Gastrocnemius medialis (tissue), 4 donors: ENCODE measurements at regions not wholly inside any gene's neighbourhood (a gene's known extent, or its start where the extent isn't known, plus 50 kb on each side); places are given as distances from the start of the nearest gene placed in this dataset.

Experiments used
- ATAC-seq, 2 donors: fragments of 150-250 bp; one replicate each; pipeline ENCODE4 v1.9.1; 2016
- DNase-seq, 2 donors: peaks; one replicate each; pipeline ENCODE4 v3.0.0-alpha.2; 2019
- H3K27ac ChIP-seq, 4 donors: fragments of 200-600 bp; sonication (generic); 1 replicate in 1 of 4; 2 replicates in 3 of 4; pipeline ENCODE4 v1.5.1; 2016 to 2018; ENCODE audit warnings: mild to moderate bottlenecking in 2 of 4, moderate library complexity in 1 of 4
- H3K27me3 ChIP-seq, 3 donors: fragments of 200-600 bp; sonication (generic) in 2 of 3; 1 replicate in 1 of 3; 2 replicates in 2 of 3; pipeline versions ENCODE4 v1.5.1 to v1.6.0; 2016 to 2019; ENCODE audit warnings: mild to moderate bottlenecking in 1 of 3, moderate library complexity in 1 of 3
- H3K36me3 ChIP-seq, 2 donors: fragments of 200-600 bp; sonication (generic) in 1 of 2; one replicate each; pipeline ENCODE4 v1.5.1; 2017 to 2018
- H3K4me1 ChIP-seq, 2 donors: fragments of 200-600 bp; sonication (generic) in 1 of 2; one replicate each; pipeline ENCODE4 v1.5.1; 2016 to 2017; ENCODE audit warnings: mild to moderate bottlenecking in 2 of 2
- H3K4me3 ChIP-seq, 4 donors: fragments of 200-600 bp; sonication (generic) in 3 of 4; 1 replicate in 1 of 4; 2 replicates in 3 of 4; pipeline ENCODE4 v1.5.1; 2016 to 2019; ENCODE audit warnings: mild to moderate bottlenecking in 2 of 4
- H3K9me3 ChIP-seq, 3 donors: fragments of 200-600 bp; sonication (generic) in 2 of 3; 1 replicate in 1 of 3; 2 replicates in 2 of 3; pipeline ENCODE4 v1.5.1; 2016 to 2019
- CTCF ChIP-seq, 5 experiments: fragments of 450-650 bp in 3 of 5; fragments of 200-600 bp in 2 of 5; sonication (generic) in 2 of 5; IDR thresholded peaks in 4 of 5; conservative IDR thresholded peaks in 1 of 5; 1 replicate in 4 of 5; 2 replicates in 1 of 5; pipeline ENCODE4 v1.5.1; 2016 to 2019; ENCODE audit warnings: antibody characterized with exemption in 5 of 5, mild to moderate bottlenecking in 3 of 5, moderate library complexity in 3 of 5
- POLR2A ChIP-seq, 2 donors: fragments of 450-650 bp; IDR thresholded peaks; one replicate each; pipeline ENCODE4 v1.6.1; 2017; ENCODE audit warnings: antibody characterized with exemption in 2 of 2, mild to moderate bottlenecking in 2 of 2, moderate library complexity in 2 of 2
- in situ Hi-C, 4 donors: fragments of 200-750 bp; cut with MboI; loops; one replicate each; pipeline versions ENCODE4 v1.15.0 to v1.8.0; 2017; ENCODE audit warnings: low sequenced_read_pairs in 4 of 4
- intact Hi-C: fragments of 100-400 bp; cut with DNase I; formaldehyde crosslinking; loops from one replicate; pipeline ENCODE4 v1.15.1; 2023; ENCODE audit warnings: low total_unique reads

GRCh38 chr3:186457236-186457635 lies 86.9 kb downstream of the CRYGS start:
- Histone ChIP-seq H3K27ac (no peak overlapping the region), H3K9me3 (no peaks in the 10 kb centered on the region), H3K4me1 (no peaks in the 10 kb centered on the region), H3K4me3 (no peak overlapping the region), H3K36me3 (no peaks in the 10 kb centered on the region), H3K27me3 (no peaks in the 10 kb centered on the region)
- TF ChIP-seq POLR2A (IDR thresholded peaks at IDR 0.05) (no peak), CTCF (IDR thresholded peaks at IDR 0.05 in 4 of 5, conservative IDR thresholded peaks at IDR 0.05 in 1 of 5) (no peak)
- DNase-seq: no peak
- in situ Hi-C loops (no loop called here), intact Hi-C loops (no loop called here)
- ATAC-seq: no peak

GRCh38 chr3:186456731-186457191 lies 87.4 kb downstream of the CRYGS start:
- DNase-seq (no peak), ATAC-seq (no peak)
- no peak overlapping the region for H3K27ac ChIP-seq
- no peak for TF ChIP-seq CTCF (IDR thresholded peaks at IDR 0.05 in 4 of 5, conservative IDR thresholded peaks at IDR 0.05 in 1 of 5)
- no peak for TF ChIP-seq POLR2A (IDR thresholded peaks at IDR 0.05)
- in situ Hi-C loops: no loop called here
- H3K4me1 ChIP-seq: no peaks in the 10 kb centered on the region
- no peak overlapping the region for H3K4me3 ChIP-seq
- H3K36me3 ChIP-seq: no peaks in the 10 kb centered on the region
- intact Hi-C loops: no loop called here
- H3K9me3 ChIP-seq: no peaks in the 10 kb centered on the region
- H3K27me3 ChIP-seq: no peaks in the 10 kb centered on the region

GRCh38 chr3:186454881-186455703 lies 89.1 kb downstream of the CRYGS start:
- TF ChIP-seq POLR2A (IDR thresholded peaks at IDR 0.05): no peak
- no peak for TF ChIP-seq CTCF (IDR thresholded peaks at IDR 0.05 in 4 of 5, conservative IDR thresholded peaks at IDR 0.05 in 1 of 5)
- intact Hi-C loops (no loop called here), in situ Hi-C loops (no loop called here)
- Histone ChIP-seq H3K36me3 (no peaks in the 10 kb centered on the region), H3K9me3 (no peaks in the 10 kb centered on the region), H3K27ac (no peak overlapping the region), H3K4me1 (no peaks in the 10 kb centered on the region), H3K4me3 (no peak overlapping the region), H3K27me3 (no peaks in the 10 kb centered on the region)
- DNase-seq (no peak), ATAC-seq (no peak)

GRCh38 chr3:186453531-186453930 lies 90.6 kb downstream of the CRYGS start:
- intact Hi-C loops: no loop called here
- no peak for DNase-seq
- Histone ChIP-seq H3K4me1 (no peaks in the 10 kb centered on the region), H3K27me3 (no peaks in the 10 kb centered on the region), H3K4me3 (no peak overlapping the region), H3K36me3 (no peaks in the 10 kb centered on the region), H3K27ac (no peak overlapping the region), H3K9me3 (no peaks in the 10 kb centered on the region)
- no peak for ATAC-seq
- TF ChIP-seq POLR2A (IDR thresholded peaks at IDR 0.05) (no peak), CTCF (IDR thresholded peaks at IDR 0.05 in 4 of 5, conservative IDR thresholded peaks at IDR 0.05 in 1 of 5) (no peak)
- in situ Hi-C loops: no loop called here
